Hepatocyte (in vitro differentiated cells): ENCODE measurements at regions not wholly inside any gene's neighbourhood (a gene's known extent, or its start where the extent isn't known, plus 50 kb on each side); places are given as distances from the start of the nearest gene placed in this dataset.

Source experiments
- CTCF ChIP-seq: fragments of 200-600 bp; sonication (generic); IDR thresholded peaks from 2 replicates; pipeline ENCODE4 v1.5.1; 2016; ENCODE audit warnings: antibody characterized with exemption, mild to moderate bottlenecking; ENCODE audit not compliant: poor library complexity
- EZH2 ChIP-seq: fragments of 200-600 bp; sonication (generic); IDR thresholded peaks from 2 replicates; pipeline ENCODE4 v1.6.1; 2016; ENCODE audit warnings: antibody characterized with exemption, mild to moderate bottlenecking, borderline replicate concordance
- EZH2phosphoT487 ChIP-seq: fragments of 200-600 bp; sonication (generic); IDR thresholded peaks from one replicate; pipeline ENCODE4 v1.6.1; 2018; ENCODE audit warnings: antibody characterized with exemption, mild to moderate bottlenecking, low read depth, moderate library complexity; ENCODE audit not compliant: unreplicated experiment, severe bottlenecking

GRCh38 chr6:169073311-169073710 lies 180.3 kb downstream of the THBS2 start:
- no peak for TF ChIP-seq CTCF
- TF ChIP-seq EZH2: no peak
- TF ChIP-seq EZH2phosphoT487: no peak
